CD14-positive monocyte (primary cell): ENCODE measurements at regions not wholly inside any gene's neighbourhood (a gene's known extent, or its start where the extent isn't known, plus 50 kb on each side); places are given as distances from the start of the nearest gene placed in this dataset.

Experiments used
- DNase-seq, 3 donors: peaks; one replicate each; pipeline ENCODE4 v3.0.0-alpha.2; 2011 to 2022
- H2AFZ ChIP-seq: 2 replicates; pipeline ENCODE4 v1.6.0; 2012; ENCODE audit warnings: mild to moderate bottlenecking, low read depth, low read length, inconsistent platforms; ENCODE audit not compliant: insufficient read depth, poor library complexity, severe bottlenecking
- H3K27ac ChIP-seq, 2 donors: 1 replicate in 1 of 2; 2 replicates in 1 of 2; pipeline ENCODE4 v1.5.1; 2012 to 2013; ENCODE audit warnings: low read length in 2 of 2, control low read depth in 1 of 2, inconsistent platforms in 1 of 2, low read depth in 1 of 2, mild to moderate bottlenecking in 1 of 2
- H3K27me3 ChIP-seq, 2 donors: one replicate each; pipeline versions ENCODE4 v1.6.0 to v1.6.1; 2011 to 2013; ENCODE audit warnings: low read length in 2 of 2; ENCODE audit not compliant: control insufficient read depth in 2 of 2, insufficient read depth in 2 of 2
- H3K36me3 ChIP-seq, 2 donors: replicated peaks in 1 of 2; 1 replicate in 1 of 2; 2 replicates in 1 of 2; pipeline versions ENCODE4 v1.5.1 to v1.6.1; 2012 to 2013; ENCODE audit warnings: low read length in 2 of 2, control low read depth in 1 of 2, inconsistent platforms in 1 of 2, mild to moderate bottlenecking in 1 of 2; ENCODE audit not compliant: insufficient read depth in 2 of 2, control insufficient read depth in 1 of 2
- H3K4me1 ChIP-seq, 2 donors: 1 replicate in 1 of 2; 2 replicates in 1 of 2; pipeline versions ENCODE4 v1.5.1 to v1.6.1; 2012 to 2013; ENCODE audit warnings: low read length in 2 of 2, control low read depth in 1 of 2, inconsistent platforms in 1 of 2, mild to moderate bottlenecking in 1 of 2, moderate library complexity in 1 of 2; ENCODE audit not compliant: insufficient read depth in 2 of 2, control insufficient read depth in 1 of 2
- H3K4me2 ChIP-seq: replicated peaks from 2 replicates; pipeline ENCODE3; 2012; ENCODE audit warnings: low read length, moderate library complexity, mild to moderate bottlenecking; ENCODE audit not compliant: poor library complexity, severe bottlenecking; ENCODE audit errors: extremely low read depth
- H3K4me3 ChIP-seq, 3 experiments: fragments of 200-600 bp in 1 of 3; sonication (generic) in 1 of 3; replicated peaks in 1 of 3; 1 replicate in 2 of 3; 2 replicates in 1 of 3; pipeline ENCODE4 v1.5.1; 2011 to 2013; ENCODE audit warnings: low read length in 3 of 3, mild to moderate bottlenecking in 3 of 3, control low read depth in 2 of 3, low read depth in 2 of 3, inconsistent platforms in 1 of 3, moderate library complexity in 1 of 3
- H3K79me2 ChIP-seq: 2 replicates; pipeline ENCODE4 v1.6.0; 2012; ENCODE audit warnings: mild to moderate bottlenecking, control low read depth, inconsistent platforms, low read length, moderate library complexity; ENCODE audit not compliant: insufficient read depth
- H3K9ac ChIP-seq: 2 replicates; pipeline ENCODE4 v1.6.0; 2017; ENCODE audit warnings: low read length, mild to moderate bottlenecking; ENCODE audit not compliant: insufficient read depth, poor library complexity, severe bottlenecking
- H3K9me3 ChIP-seq, 2 donors: replicated peaks in 1 of 2; 1 replicate in 1 of 2; 2 replicates in 1 of 2; pipeline versions ENCODE4 v1.5.1 to v1.6.1; 2012 to 2013; ENCODE audit warnings: low read length in 2 of 2, control low read depth in 1 of 2; ENCODE audit not compliant: control insufficient read depth in 1 of 2, insufficient read depth in 1 of 2
- H4K20me1 ChIP-seq: 2 replicates; pipeline ENCODE4 v1.6.0; 2012; ENCODE audit warnings: mild to moderate bottlenecking, low read length, control low read depth, moderate library complexity; ENCODE audit not compliant: insufficient read depth
- H3K27ac Mint-ChIP-seq, 7 donors: one replicate each; pipeline ENCODE4 v1.8.0; 2020; ENCODE audit warnings: mild to moderate bottlenecking in 7 of 7, mixed read lengths in 7 of 7, moderate library complexity in 6 of 7, inconsistent platforms in 2 of 7
- H3K27me3 Mint-ChIP-seq, 3 donors: one replicate each; pipeline ENCODE4 v1.8.0; 2021 to 2022; ENCODE audit warnings: low read depth in 3 of 3, mild to moderate bottlenecking in 3 of 3, mixed read lengths in 3 of 3, moderate library complexity in 3 of 3, inconsistent platforms in 1 of 3
- H3K36me3 Mint-ChIP-seq, 2 donors: one replicate each; pipeline ENCODE4 v1.8.0; 2020; ENCODE audit warnings: mixed read lengths in 2 of 2, inconsistent platforms in 1 of 2, mild to moderate bottlenecking in 1 of 2
- H3K4me1 Mint-ChIP-seq: one replicate; pipeline ENCODE4 v1.8.0; 2020; ENCODE audit warnings: mild to moderate bottlenecking, mixed read lengths
- H3K4me3 Mint-ChIP-seq, 2 donors: one replicate each; pipeline ENCODE4 v1.8.0; 2020; ENCODE audit warnings: mild to moderate bottlenecking in 2 of 2, mixed read lengths in 2 of 2, moderate library complexity in 1 of 2
- H3K9me3 Mint-ChIP-seq, 7 donors: one replicate each; pipeline ENCODE4 v1.8.0; 2020 to 2022; ENCODE audit warnings: mixed read lengths in 7 of 7, mild to moderate bottlenecking in 6 of 7, moderate library complexity in 6 of 7, inconsistent platforms in 2 of 7
- CTCF ChIP-seq: fragments of 200-600 bp; IDR thresholded peaks from one replicate; pipeline ENCODE4 v1.8.0; 2022; ENCODE audit warnings: antibody characterized with exemption, mild to moderate bottlenecking
- WGBS: methylation state at CpG from one replicate; pipeline ENCODE4 v1.1.5; 2013; ENCODE audit warnings: missing lambda C conversion rate; ENCODE audit not compliant: insufficient coverage; 5-methylcytosine and 5-hydroxymethylcytosine counted together
- intact Hi-C, 2 donors: fragments of 100-400 bp; cut with micrococcal nuclease; formaldehyde crosslinking; loops; one replicate each; pipeline versions ENCODE4 v1.15.0 to v1.15.1; 2023

DNA sequence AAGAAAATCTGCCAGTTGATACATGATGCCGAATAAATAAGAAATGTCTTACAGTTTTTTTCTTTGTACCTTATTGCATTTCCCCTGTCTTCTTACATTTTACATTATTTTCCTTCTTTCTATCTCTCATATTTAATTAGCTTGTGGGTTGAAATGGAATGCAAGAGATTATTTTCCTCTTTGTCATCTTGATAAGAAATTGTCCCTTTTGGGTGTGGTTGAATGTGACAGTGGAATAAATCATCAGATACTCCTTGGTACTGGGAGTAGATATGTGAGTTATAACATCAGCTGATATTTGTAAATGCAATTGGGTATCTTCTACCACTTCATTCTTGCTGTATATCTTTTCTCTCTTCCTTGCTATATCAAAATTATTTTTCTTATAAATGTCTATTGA, 997.4 kb downstream of the RAPGEF2 start:
- Histone ChIP-seq H3K4me3 (no peak overlapping the region), H3K4me1 (no peaks in the 10 kb centered on the region), H3K36me3 (no peaks in the 10 kb centered on the region), H2AFZ (no peak overlapping the region), H4K20me1 (no peaks in the 10 kb centered on the region), H3K27ac (no peak overlapping the region), H3K9me3 (no peaks in the 10 kb centered on the region), H3K4me2 (no peak overlapping the region), H3K79me2 (no peaks in the 10 kb centered on the region), H3K27me3 (no peaks in the 10 kb centered on the region), H3K9ac (no peak overlapping the region)
- intact Hi-C loops = no loop called here
- DNase-seq = no peak
- Mint-ChIP-seq H3K4me1 (no peaks in the 10 kb centered on the region), H3K4me3 (no peak overlapping the region), H3K9me3 (peaks cover 2 to 4% (median 3%) of the 10 kb centered on the region in 7 donors), H3K36me3 (no peaks in the 10 kb centered on the region), H3K27ac (no peak overlapping the region), H3K27me3 (no peaks in the 10 kb centered on the region)
- WGBS = no CpG with 5 or more reads among the region's 1 CpG
- TF ChIP-seq CTCF = no peak

DNA sequence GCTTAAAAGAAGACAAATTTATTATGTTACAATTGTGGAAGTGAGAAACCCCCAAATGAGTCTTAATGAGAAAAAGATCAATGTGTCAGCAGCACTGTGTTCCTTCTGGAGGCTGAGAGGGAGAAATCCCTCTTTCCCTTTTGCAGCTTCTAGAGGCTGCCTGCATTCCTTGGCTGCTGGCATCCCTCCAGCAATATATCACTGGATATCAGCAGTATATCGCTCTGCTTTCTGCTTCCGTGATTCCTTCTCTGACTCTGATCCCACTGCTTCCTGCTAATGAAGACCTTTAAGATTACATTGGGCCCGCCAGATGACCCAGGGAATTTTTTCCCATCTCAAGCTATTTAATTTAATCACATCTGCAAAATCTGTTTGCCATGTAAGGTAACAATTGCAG, 1008.0 kb downstream of the RAPGEF2 start:
- no peak overlapping the region for H3K9ac ChIP-seq
- no peak overlapping the region for H3K27ac Mint-ChIP-seq
- H3K27me3 ChIP-seq = no peaks in the 10 kb centered on the region
- no peak overlapping the region for H3K4me2 ChIP-seq
- H3K9me3 Mint-ChIP-seq = peaks cover 3 to 37% (median 13%) of the 10 kb centered on the region in 7 donors
- H3K4me3 ChIP-seq = no peak overlapping the region
- no peak overlapping the region for H3K4me3 Mint-ChIP-seq
- H3K79me2 ChIP-seq = no peaks in the 10 kb centered on the region
- TF ChIP-seq CTCF = no peak
- H3K4me1 Mint-ChIP-seq = no peaks in the 10 kb centered on the region
- no peaks in the 10 kb centered on the region for H3K36me3 ChIP-seq
- peaks cover 14 to 26% of the 10 kb centered on the region in 2 donors for H3K9me3 ChIP-seq
- WGBS = 94% methylated on average over 2 of the region's 3 CpGs
- H4K20me1 ChIP-seq = no peaks in the 10 kb centered on the region
- intact Hi-C loops = no loop called here
- H3K27ac ChIP-seq = no peak overlapping the region
- H2AFZ ChIP-seq = no peak overlapping the region
- no peaks in the 10 kb centered on the region for H3K27me3 Mint-ChIP-seq
- DNase-seq = no peak
- H3K4me1 ChIP-seq = no peaks in the 10 kb centered on the region
- H3K36me3 Mint-ChIP-seq = no peaks in the 10 kb centered on the region
